ENCODE measurements at regions not wholly inside any gene's neighbourhood (a gene's known extent, or its start where the extent isn't known, plus 50 kb on each side); places are given as distances from the start of the nearest gene placed in this dataset.
"Not testable (repeated sequence)": the region's sequence is repeated elsewhere in the genome, so short reads cannot be mapped to it uniquely, and the experiment has no call there.

GRCh38 chr7:10731253-10731773 is 242.4 kb upstream of the PHF14 start:
- DNase-seq = no peak

DNA sequence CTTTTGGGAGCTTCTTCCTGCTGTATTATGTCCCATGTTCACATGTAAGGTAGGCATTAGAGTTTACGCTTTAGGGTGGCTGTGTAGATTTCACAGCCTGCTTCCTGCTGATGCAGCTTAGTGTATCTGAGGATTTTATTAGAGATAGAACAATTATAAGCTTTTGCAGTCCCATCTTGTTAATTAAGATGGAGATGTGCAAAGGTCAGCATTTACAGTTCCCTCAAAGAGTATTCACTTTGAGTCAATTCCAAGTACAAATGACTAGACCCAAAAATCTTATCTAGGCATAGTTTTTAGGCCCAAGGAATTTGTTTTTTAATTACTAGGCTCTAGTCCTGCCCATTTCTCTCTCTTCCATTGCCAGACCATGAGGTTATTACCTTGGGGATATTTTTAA is 239.9 kb upstream of the PHF14 start:
- no peak for DNase-seq

- DNase-seq = no peak
These were observed 239.1 kb upstream of the PHF14 start for GRCh38 chr7:10734595-10734994.

DNA sequence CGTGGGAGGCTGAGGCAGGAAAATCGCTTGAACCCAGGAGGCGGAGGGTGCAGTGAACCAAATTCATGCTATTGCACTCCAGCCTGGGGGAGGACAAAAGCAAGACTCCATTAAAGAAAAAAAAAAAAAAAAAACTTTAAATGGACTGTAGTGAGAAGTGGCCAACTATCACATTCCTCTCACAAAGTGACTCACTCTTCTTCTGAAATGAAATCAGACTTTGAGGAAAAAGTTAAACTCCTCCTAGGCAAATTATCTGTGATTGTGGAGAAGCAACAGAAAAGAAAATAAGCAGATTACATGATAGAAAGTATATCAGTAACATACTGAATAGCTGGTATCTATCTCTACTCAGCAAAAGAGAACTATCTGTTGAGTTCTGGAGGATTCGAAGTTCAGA is 234.3 kb upstream of the PHF14 start:
- no peak for DNase-seq

GRCh38 chr7:10740805-10741204 is 232.9 kb upstream of the PHF14 start:
- no peak for DNase-seq

DNA sequence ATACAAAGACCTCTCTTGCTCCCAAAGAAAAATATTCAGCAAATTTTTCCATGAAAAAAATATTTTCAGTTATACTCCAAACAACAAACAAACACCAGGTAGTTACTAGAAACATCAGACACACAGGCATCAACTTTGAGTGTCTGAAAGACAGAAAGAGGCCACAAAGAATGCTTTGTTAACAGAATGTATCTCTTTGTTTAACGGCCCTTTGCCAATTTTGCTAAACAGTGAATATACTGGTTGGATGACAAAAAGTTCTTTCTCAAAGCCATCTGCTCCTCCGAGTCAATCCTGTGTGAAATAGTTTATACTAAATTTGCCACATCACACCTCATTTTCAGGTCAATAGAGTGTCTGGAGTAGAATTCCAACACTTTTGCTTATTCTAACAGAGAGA is 216.7 kb upstream of the PHF14 start:
- DNase-seq = no peak

DNA sequence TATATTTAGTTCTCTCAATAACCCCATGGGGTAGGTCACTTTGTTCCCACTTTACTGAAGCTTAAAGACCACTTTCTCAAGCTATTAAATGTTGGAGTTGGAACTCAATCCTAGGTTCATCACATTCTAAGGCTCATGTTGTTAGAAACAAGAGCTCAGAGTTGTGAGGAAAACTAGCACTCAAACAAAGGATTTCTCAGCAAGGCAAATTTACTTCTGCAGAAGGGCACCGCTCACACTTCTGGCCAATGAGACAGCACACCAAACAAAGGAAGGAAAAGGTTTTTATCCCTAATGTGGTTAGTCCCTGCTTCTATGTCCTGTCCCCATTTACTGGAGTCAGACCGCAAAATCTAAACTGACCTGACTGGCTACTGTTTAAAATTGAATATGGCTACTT is 214.6 kb upstream of the PHF14 start:
- no peak for DNase-seq

GRCh38 chr7:10767771-10768170 is 205.9 kb upstream of the PHF14 start:
- DNase-seq = no peak

DNA sequence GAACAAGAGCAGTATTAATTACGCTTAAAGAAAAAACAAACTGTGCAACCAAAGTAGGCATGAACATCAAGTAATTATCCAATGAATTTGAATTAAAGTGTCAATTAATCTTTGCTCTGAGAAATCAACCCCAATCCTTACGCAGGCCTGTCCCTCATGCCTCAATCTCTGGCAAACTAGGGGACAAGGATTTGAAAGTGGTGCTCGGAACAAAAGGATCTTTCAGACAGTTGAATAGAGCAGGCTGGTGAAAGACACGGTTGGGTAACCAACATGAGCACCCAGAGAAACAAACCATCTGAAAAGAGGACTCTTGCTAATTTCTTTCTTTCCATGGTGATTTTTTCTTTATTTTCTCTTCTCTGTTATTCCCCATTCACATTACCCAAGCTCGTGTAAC is 203.5 kb upstream of the PHF14 start:
- DNase-seq = no peak

- DNase-seq = no peak
These were observed 200.2 kb upstream of the PHF14 start for GRCh38 chr7:10773430-10773829.

DNA sequence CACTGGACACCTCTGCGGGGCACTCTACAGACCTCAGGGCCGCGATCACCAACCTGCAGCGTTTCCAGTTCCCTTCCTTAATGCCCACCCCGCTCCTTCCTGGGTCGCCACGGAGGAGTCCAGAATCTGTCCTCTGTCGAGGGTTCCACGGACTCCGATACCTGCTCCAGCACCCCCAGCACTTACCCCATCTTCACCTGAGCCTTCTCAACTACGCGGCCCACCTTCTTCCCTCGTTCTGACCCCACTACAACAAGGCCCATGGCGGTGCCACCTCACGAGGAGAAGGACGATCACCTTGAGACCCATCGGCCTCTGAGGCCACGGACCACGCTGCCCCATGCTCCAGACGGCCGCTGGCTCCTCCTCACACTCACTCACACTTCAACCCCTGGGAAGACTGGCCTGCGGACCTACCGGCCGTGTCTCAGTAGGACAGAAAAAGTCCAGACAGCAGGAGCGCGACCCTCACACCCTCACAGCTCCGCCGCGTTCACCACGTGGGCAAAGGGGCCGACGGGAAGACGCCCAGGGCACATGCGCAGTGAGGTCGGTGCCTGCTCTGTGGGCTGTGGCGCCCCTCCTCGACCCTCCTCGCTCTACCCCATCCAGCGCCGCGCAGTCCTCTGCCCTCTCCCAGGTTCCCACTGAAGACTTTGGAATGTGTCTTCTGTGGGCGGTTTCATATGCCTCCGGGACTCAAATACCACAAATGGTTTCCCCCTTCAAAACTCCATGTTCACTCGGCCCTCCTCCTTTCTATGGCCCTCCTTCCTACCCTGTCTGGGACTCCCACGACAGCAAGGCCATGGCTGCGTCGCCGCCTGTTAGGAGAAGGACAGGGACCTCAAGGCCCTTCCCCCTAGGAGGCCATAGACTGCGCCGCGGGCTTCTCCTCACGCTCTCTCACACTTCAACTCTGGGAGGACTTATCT is 193.9 kb upstream of the PHF14 start:
- DNase-seq = no peak

DNA sequence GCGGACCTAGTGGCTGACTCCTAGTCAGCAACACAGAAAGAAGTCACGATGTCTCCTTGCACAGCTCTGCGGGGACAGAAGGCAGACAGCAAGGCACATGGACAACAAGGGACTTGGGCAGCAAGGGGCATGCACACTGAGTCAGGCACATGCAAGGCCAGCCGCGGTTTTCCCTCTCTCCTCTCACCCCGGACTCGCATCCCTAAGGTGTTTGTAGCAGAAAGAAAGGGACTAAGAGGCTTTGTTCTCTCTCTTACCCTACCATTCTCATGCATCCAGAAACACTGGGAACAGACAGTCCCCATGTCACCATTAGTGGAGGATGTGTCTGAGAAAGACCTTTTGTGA is 193.3 kb upstream of the PHF14 start:
- no peak for DNase-seq

DNA sequence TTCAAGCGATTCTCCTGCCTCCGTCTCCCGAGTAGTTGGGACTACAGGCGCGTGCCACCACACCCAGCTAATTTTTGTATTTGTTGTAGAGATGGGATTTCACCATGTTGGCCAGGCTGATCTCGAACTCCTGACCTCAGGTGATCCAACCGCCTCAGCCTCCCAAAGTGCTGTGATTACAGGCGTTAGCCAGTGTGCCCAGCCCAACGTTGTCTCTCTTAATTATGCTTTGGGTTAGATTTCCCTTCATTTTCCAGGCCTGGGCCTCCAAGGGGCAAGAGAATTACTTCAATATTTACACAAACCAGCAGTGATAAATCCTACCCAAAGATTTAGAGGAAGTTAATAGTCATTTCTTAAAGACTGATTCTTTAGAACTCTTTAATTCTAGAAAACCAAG is 186.7 kb upstream of the PHF14 start:
- not testable (repeated sequence) for DNase-seq

DNA sequence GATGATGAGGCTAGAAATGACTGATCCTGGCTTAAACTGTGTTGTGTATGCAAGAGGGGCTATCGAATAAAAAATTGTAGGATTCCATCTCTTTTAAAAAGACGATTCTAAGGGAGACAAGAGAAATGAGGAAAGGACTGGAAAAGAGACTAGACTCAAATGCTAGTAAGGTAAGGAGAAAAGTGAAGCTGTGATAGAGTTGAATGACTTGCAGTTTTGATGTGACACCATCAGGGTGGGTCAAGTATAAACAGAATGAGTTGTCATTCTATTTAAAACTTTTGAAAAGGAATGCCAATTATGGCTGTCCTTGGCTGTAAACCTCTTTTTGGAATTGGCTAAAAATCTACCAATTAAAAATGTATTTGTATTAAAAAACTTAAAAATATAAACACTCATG is 184.5 kb upstream of the PHF14 start:
- no peak for DNase-seq

DNA sequence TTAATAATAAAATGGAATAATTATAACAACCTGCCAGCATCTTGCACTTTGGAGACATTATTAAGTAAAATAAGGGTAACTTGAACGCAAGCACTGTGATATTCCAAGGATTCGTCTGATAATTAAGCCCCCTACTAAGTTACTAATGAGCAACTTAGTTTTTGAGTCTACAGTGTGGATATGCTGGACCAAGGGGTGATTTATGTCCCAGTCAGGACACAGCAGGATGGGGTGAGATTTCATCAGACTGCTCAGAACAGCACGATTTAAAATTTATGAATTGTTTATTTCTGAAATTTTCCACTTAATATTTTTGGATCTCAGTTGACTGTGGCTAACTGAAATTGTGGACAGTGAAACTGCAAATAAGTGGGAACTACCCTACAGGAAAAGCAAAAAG is 182.8 kb upstream of the PHF14 start:
- no peak for DNase-seq

DNA sequence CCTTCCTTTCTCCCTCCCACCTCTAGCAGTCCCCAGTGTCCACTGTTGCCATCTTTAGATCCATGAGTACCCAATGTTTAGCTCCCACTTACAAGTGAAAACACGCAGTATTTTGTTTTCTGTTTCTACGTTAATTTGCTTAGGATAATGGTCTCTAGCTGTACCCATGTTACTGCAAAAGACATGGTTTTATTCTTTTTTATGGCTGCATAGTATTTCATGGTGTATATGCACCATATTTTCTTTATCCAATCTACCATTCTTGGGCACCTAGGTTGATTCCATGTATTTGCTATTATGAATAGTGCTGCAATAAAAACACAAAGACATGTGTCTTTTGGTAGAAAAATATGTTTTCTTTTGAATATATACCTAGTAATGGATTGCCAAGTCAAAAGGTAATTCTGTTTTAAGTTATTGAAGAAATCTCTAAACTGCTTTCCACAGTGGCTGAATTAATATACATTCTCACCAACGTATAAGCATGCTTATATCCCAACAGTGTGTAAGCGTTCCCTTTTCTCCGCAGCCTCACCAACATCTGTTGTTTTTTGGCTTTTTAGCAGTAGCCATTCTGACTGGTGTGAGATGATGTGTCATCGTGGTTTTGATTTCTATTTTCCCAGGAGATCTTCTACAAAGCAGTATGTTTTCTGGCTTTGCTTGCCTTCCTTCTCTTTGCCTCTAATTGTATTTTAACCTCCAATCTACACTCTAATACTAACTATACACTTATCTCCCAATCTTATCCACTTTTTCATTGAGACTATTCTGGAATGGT is 179.5 kb upstream of the PHF14 start:
- DNase-seq = no peak

DNA sequence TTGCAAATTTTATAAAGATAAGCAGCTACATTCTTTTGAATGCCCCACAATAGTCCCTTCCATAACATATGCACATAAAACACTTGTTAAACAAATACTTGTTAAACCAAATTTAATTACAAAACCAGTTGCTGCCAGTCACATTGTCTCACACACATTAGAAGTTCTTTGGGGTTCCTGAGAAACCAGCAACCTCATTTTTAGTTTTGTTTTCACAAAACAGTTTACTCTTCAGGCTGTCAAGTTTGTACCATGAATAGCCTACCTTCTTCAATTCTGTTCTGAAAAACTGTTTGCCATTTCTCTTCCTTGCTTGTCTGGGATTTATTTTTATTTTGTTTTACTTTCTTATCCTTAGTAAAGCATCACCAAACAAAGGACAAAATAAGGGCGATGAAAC is 176.5 kb upstream of the PHF14 start:
- no peak for DNase-seq

GRCh38 chr7:10798044-10798443 is 175.6 kb upstream of the PHF14 start:
- no peak for DNase-seq

- no peak for DNase-seq
These were observed 174.2 kb upstream of the PHF14 start for GRCh38 chr7:10799475-10799874.

GRCh38 chr7:10802011-10802410 is 171.7 kb upstream of the PHF14 start:
- DNase-seq = no peak

DNA sequence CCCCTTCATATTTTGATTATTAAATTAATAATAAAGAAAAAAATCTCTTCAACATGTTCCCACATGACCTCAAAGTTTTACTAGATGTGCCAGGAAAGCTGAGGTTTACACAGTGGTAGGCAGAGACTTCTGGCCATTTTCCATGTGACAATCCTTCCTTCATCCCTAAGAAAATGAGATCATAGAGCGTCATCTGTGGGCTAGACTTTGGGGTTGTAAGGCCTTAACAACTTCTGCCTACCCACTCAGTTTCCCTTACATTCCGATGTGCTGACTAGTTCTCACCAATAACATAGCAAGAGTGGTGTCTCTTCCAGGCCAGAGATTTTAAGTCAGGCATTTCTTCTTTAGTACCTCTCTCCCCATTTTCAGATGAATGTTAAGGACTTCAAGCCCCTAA is 171.1 kb upstream of the PHF14 start:
- no peak for DNase-seq

GRCh38 chr7:10803720-10804119 is 170.0 kb upstream of the PHF14 start:
- DNase-seq = no peak

- DNase-seq = no peak
These were observed 168.9 kb upstream of the PHF14 start for GRCh38 chr7:10804770-10805169.

- DNase-seq = no peak
These were observed 158.1 kb upstream of the PHF14 start for GRCh38 chr7:10815546-10815945.

Data from stimulated activated CD4-positive, alpha-beta T cell treated with anti-CD3 and anti-CD28 coated beads, Interleukin-12 subunit alpha, Interleukin-12 subunit beta, amount 100 ng/mL, for 4 hours (primary cell).